ENCODE measurements at regions not wholly inside any gene's neighbourhood (a gene's known extent, or its start where the extent isn't known, plus 50 kb on each side); places are given as distances from the start of the nearest gene placed in this dataset.

DNA sequence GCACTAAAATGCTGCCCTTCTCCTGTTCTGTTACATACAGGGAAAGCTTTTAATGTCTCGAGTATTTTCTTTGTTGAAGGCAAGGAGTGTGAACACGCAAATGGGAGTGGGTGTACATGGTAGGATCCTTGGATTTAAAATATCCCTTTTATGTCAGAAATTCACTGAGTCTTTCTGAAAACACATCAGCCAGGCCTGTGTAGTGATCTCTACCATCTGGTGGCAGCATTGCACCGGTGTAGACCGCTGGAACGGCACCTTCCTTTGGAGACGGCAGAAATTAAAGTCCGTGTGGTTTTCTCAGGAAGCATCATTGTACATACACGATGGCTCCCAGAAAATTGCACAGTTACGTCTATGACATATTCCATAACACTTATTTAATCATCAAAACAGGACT is 515.8 kb downstream of the GALR1 start:
- no peaks in the 10 kb centered on the region for H3K79me2 ChIP-seq (ENCODE audit: control insufficient read depth, low read length)
- H4K20me1 ChIP-seq (ENCODE audit: control insufficient read depth, insufficient read depth, low read depth, low read length), result no peaks in the 10 kb centered on the region
- no peaks in the 10 kb centered on the region for H3K36me3 ChIP-seq (ENCODE audit: control insufficient read depth, low read length)
- no peak overlapping the region for H3K4me2 ChIP-seq (ENCODE audit: low read length)
- TF ChIP-seq, protein P1, sequence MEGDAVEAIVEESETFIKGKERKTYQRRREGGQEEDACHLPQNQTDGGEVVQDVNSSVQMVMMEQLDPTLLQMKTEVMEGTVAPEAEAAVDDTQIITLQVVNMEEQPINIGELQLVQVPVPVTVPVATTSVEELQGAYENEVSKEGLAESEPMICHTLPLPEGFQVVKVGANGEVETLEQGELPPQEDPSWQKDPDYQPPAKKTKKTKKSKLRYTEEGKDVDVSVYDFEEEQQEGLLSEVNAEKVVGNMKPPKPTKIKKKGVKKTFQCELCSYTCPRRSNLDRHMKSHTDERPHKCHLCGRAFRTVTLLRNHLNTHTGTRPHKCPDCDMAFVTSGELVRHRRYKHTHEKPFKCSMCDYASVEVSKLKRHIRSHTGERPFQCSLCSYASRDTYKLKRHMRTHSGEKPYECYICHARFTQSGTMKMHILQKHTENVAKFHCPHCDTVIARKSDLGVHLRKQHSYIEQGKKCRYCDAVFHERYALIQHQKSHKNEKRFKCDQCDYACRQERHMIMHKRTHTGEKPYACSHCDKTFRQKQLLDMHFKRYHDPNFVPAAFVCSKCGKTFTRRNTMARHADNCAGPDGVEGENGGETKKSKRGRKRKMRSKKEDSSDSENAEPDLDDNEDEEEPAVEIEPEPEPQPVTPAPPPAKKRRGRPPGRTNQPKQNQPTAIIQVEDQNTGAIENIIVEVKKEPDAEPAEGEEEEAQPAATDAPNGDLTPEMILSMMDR (IDR thresholded peaks at IDR 0.05; ENCODE audit: low read depth, low read length, poor library complexity, severe bottlenecking), result no peak
- no peak for TF ChIP-seq EZH2phosphoT487 (IDR thresholded peaks at IDR 0.05; ENCODE audit: borderline replicate concordance, low read length)
- no peak overlapping the region for H3K27ac ChIP-seq (ENCODE audit: low read depth, low read length)
- no peaks in the 10 kb centered on the region for H3F3A ChIP-seq (ENCODE audit: control insufficient read depth, insufficient read depth)
- no peaks in the 10 kb centered on the region for H3K27me3 ChIP-seq (ENCODE audit: control insufficient read depth, low read length)
- H3K4me3 ChIP-seq (ENCODE audit: low read length), result no peak overlapping the region
- peaks cover 6% of the 10 kb centered on the region; the same call in 1 of the 2 replicates for H3K9me3 ChIP-seq (ENCODE audit: control insufficient read depth, insufficient read depth, low read length)
- H3K9me2 ChIP-seq (replicated peaks; ENCODE audit: control insufficient read depth, low read length), result no peaks in the 10 kb centered on the region
- no peaks in the 10 kb centered on the region for H3K4me1 ChIP-seq (ENCODE audit: control insufficient read depth, low read length)

DNA sequence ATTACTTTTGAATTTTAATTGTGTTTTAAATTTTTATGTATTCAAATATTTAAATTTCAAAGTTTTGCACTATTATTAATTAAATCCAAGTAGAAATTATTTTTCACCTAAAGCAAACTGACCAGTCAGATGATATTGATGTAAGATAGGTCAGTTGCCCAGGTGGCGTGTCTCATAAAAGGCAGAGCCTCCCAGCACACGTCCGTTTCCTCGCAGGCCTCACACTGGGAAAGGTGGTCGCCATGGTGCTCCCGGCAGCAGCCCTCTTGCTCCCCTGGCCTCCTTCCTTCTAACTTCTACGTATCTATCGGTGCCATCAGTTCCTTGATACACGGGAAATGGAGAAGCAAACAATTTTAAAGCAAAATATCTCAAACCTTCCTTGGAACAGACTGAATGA is 516.8 kb downstream of the GALR1 start:
- Histone ChIP-seq H3K4me2 (ENCODE audit: low read length) (no peak overlapping the region), H3K4me3 (ENCODE audit: low read length) (no peak overlapping the region), H3K27me3 (ENCODE audit: control insufficient read depth, low read length) (no peaks in the 10 kb centered on the region), H4K20me1 (ENCODE audit: control insufficient read depth, insufficient read depth, low read depth, low read length) (no peaks in the 10 kb centered on the region), H3K9me2 (replicated peaks; ENCODE audit: control insufficient read depth, low read length) (no peaks in the 10 kb centered on the region), H3K79me2 (ENCODE audit: control insufficient read depth, low read length) (no peaks in the 10 kb centered on the region), H3K9me3 (ENCODE audit: control insufficient read depth, insufficient read depth, low read length) (no peaks in the 10 kb centered on the region), H3K4me1 (ENCODE audit: control insufficient read depth, low read length) (no peaks in the 10 kb centered on the region), H3F3A (ENCODE audit: control insufficient read depth, insufficient read depth) (no peaks in the 10 kb centered on the region), H3K36me3 (ENCODE audit: control insufficient read depth, low read length) (no peaks in the 10 kb centered on the region), H3K27ac (ENCODE audit: low read depth, low read length) (no peak overlapping the region)
- no peak for TF ChIP-seq EZH2phosphoT487 (IDR thresholded peaks at IDR 0.05; ENCODE audit: borderline replicate concordance, low read length)
- TF ChIP-seq, protein P1 (IDR thresholded peaks at IDR 0.05; ENCODE audit: low read depth, low read length, poor library complexity, severe bottlenecking), result no peak

DNA sequence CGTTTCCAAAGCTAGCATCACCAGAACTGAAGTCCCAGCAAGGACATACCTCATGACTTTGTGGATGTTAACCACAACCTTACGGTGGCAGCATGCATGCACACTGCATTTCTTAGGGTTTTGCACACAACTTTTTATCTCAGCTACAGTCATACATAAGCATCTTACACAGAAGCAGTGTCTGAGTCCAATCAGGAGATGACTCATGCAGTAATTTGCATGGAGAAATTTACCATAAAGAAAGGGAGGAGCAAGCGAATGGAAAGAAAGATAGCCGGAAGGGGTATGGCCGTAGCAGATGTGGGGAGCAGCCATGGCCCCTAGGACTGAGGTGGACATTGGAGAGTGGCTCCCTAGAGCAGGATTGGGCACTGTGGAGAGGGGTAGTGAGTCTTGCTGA is 522.5 kb downstream of the GALR1 start:
- H3K79me2 ChIP-seq (ENCODE audit: control insufficient read depth, low read length), result no peaks in the 10 kb centered on the region
- no peaks in the 10 kb centered on the region for H3F3A ChIP-seq (ENCODE audit: control insufficient read depth, insufficient read depth)
- H3K27me3 ChIP-seq (ENCODE audit: control insufficient read depth, low read length), result no peaks in the 10 kb centered on the region
- no peaks in the 10 kb centered on the region for H3K4me1 ChIP-seq (ENCODE audit: control insufficient read depth, low read length)
- no peak for TF ChIP-seq EZH2phosphoT487 (IDR thresholded peaks at IDR 0.05; ENCODE audit: borderline replicate concordance, low read length)
- TF ChIP-seq, protein P1 (IDR thresholded peaks at IDR 0.05; ENCODE audit: low read depth, low read length, poor library complexity, severe bottlenecking), result no peak
- H3K4me3 ChIP-seq (ENCODE audit: low read length), result no peak overlapping the region
- H3K27ac ChIP-seq (ENCODE audit: low read depth, low read length), result no peak overlapping the region
- H3K9me2 ChIP-seq (replicated peaks; ENCODE audit: control insufficient read depth, low read length), result no peaks in the 10 kb centered on the region
- no peaks in the 10 kb centered on the region for H4K20me1 ChIP-seq (ENCODE audit: control insufficient read depth, insufficient read depth, low read depth, low read length)
- no peaks in the 10 kb centered on the region for H3K9me3 ChIP-seq (ENCODE audit: control insufficient read depth, insufficient read depth, low read length)
- no peak overlapping the region for H3K4me2 ChIP-seq (ENCODE audit: low read length)
- no peaks in the 10 kb centered on the region for H3K36me3 ChIP-seq (ENCODE audit: control insufficient read depth, low read length)

DNA sequence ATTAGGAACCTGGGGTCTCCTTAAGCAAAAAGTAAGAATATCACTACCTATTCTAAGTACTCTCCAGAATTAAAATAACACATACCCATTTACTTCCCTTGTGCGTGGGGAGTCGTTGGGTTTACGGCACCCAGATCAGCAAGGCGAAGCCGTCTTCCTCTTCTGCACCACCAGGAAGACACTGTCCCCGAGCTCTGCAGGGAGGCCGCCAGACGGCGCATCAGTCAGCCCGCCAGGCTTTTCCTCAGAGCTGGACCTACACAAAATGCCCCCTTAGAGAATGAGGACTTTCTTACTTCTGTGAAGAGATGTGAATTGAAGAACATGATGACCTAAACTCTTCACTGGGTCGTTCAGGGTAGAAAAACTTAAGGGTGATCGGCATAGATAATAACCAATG is 526.5 kb downstream of the GALR1 start:
- Histone ChIP-seq H3K9me2 (replicated peaks; ENCODE audit: control insufficient read depth, low read length) (no peaks in the 10 kb centered on the region), H3K36me3 (ENCODE audit: control insufficient read depth, low read length) (no peaks in the 10 kb centered on the region)

More for the DNA sequence above, 526.5 kb downstream of the GALR1 start:
- H3K4me2 ChIP-seq (ENCODE audit: low read length), result no peak overlapping the region
- H3K79me2 ChIP-seq (ENCODE audit: control insufficient read depth, low read length), result no peaks in the 10 kb centered on the region
- H4K20me1 ChIP-seq (ENCODE audit: control insufficient read depth, insufficient read depth, low read depth, low read length), result no peaks in the 10 kb centered on the region
- no peaks in the 10 kb centered on the region for H3K9me3 ChIP-seq (ENCODE audit: control insufficient read depth, insufficient read depth, low read length)
- H3K4me1 ChIP-seq (ENCODE audit: control insufficient read depth, low read length), result no peaks in the 10 kb centered on the region
- H3K4me3 ChIP-seq (ENCODE audit: low read length), result no peak overlapping the region
- no peaks in the 10 kb centered on the region for H3F3A ChIP-seq (ENCODE audit: control insufficient read depth, insufficient read depth)
- TF ChIP-seq, protein P1 (IDR thresholded peaks at IDR 0.05; ENCODE audit: low read depth, low read length, poor library complexity, severe bottlenecking), result no peak
- no peak for TF ChIP-seq EZH2phosphoT487 (IDR thresholded peaks at IDR 0.05; ENCODE audit: borderline replicate concordance, low read length)
- H3K27me3 ChIP-seq (ENCODE audit: control insufficient read depth, low read length), result no peaks in the 10 kb centered on the region
- no peak overlapping the region for H3K27ac ChIP-seq (ENCODE audit: low read depth, low read length)
